GM18870 (cell line): ENCODE measurements at regions not wholly inside any gene's neighbourhood (a gene's known extent, or its start where the extent isn't known, plus 50 kb on each side); places are given as distances from the start of the nearest gene placed in this dataset.

Source experiments
- ATAC-seq: cut with Tn5 transposase; IDR thresholded peaks from one replicate; pipeline ENCODE4 v1.9.1; 2021; ENCODE audit warnings: moderate library complexity; ENCODE audit not compliant: unreplicated experiment

GRCh38 chr22:48945621-48946458 is 881.8 kb downstream of the BRD1 start:
- no peak for ATAC-seq

GRCh38 chr22:48944751-48945620 is 882.7 kb downstream of the BRD1 start:
- no peak for ATAC-seq

GRCh38 chr22:48944433-48944750 is 883.3 kb downstream of the BRD1 start:
- ATAC-seq: no peak

GRCh38 chr22:48943567-48944432 is 883.9 kb downstream of the BRD1 start:
- no peak for ATAC-seq

- no peak for ATAC-seq
These were observed 884.7 kb downstream of the BRD1 start for GRCh38 chr22:48942698-48943566.

- no peak for ATAC-seq
These were observed 885.6 kb downstream of the BRD1 start for GRCh38 chr22:48941903-48942575.

GRCh38 chr22:48941033-48941902 is 886.4 kb downstream of the BRD1 start:
- ATAC-seq: no peak

- no peak for ATAC-seq
These were observed 887.2 kb downstream of the BRD1 start for GRCh38 chr22:48940266-48941032.

- ATAC-seq: no peak
These were observed 888.0 kb downstream of the BRD1 start for GRCh38 chr22:48939441-48940265.

GRCh38 chr22:48938741-48939140 is 888.9 kb downstream of the BRD1 start:
- no peak for ATAC-seq

GRCh38 chr22:48937032-48937639 is 890.5 kb downstream of the BRD1 start:
- no peak for ATAC-seq

GRCh38 chr22:48936391-48936790 is 891.3 kb downstream of the BRD1 start:
- no peak for ATAC-seq

GRCh38 chr22:48934446-48934845 is 893.2 kb downstream of the BRD1 start:
- ATAC-seq: no peak

- no peak for ATAC-seq
These were observed 896.2 kb downstream of the BRD1 start for GRCh38 chr22:48931452-48931851.

- no peak for ATAC-seq
These were observed 898.3 kb downstream of the BRD1 start for GRCh38 chr22:48929276-48929790.

GRCh38 chr22:48927591-48927990 is 900.1 kb downstream of the BRD1 start:
- ATAC-seq: no peak
